ENCODE measurements at regions not wholly inside any gene's neighbourhood (a gene's known extent, or its start where the extent isn't known, plus 50 kb on each side); places are given as distances from the start of the nearest gene placed in this dataset.
"Not testable (repeated sequence)": the region's sequence is repeated elsewhere in the genome, so short reads cannot be mapped to it uniquely, and the experiment has no call there.

DNA sequence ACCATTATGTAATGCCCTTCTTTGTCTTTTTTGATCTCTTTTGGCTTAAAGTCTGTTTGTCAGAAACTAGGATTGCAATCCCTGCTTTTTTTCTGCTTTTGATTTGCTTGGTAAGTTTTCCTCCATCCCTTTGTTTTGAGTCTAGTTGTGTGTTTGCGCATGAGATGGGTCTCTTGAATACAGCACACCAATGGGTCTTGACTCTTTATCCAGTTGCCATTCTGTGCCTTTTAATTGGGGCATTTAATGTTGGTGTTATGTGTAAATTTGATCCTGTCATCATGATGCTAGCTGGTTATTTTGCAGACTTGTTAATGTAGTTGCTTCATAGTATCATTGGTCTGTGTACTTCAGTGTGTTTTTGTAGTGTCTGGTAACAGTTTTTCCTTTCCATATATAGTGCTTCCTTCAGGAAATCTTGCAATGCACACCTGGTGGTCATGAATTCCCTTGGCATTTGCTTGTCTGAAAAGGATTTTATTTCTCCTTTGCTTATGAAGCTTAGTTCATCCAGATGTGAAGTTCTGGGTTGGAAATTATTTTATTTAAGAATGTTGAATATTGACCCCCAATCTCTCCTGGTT is 416.9 kb downstream of the SPRY2 start:
- TF ChIP-seq ELF4 (IDR thresholded peaks at IDR 0.05); BHLHE40 (IDR thresholded peaks at IDR 0.05; ENCODE audit: borderline replicate concordance); FOXK2 (IDR thresholded peaks at IDR 0.05); ZNF384 (IDR thresholded peaks at IDR 0.05): not testable (repeated sequence)
